HG03354 (cell line): ENCODE measurements at regions not wholly inside any gene's neighbourhood (a gene's known extent, or its start where the extent isn't known, plus 50 kb on each side); places are given as distances from the start of the nearest gene placed in this dataset.

Source experiments
- ATAC-seq: cut with Tn5 transposase; IDR thresholded peaks from one replicate; pipeline ENCODE4 v1.9.1; 2021; ENCODE audit warnings: mild to moderate bottlenecking; ENCODE audit not compliant: unreplicated experiment, poor library complexity, severe bottlenecking

- ATAC-seq, result no peak
Measured at GRCh38 chr2:176388861-176389260, 119.6 kb downstream of the MTX2 start.

- ATAC-seq, result no peak
Measured at GRCh38 chr2:176390276-176391147, 121.3 kb downstream of the MTX2 start.

GRCh38 chr2:176391148-176391419, 121.8 kb downstream of the MTX2 start:
- ATAC-seq, result no peak

- no peak for ATAC-seq
Measured at GRCh38 chr2:176392249-176392648, 123.0 kb downstream of the MTX2 start.

- ATAC-seq, result no peak
Measured at GRCh38 chr2:176392744-176393414, 123.6 kb downstream of the MTX2 start.

GRCh38 chr2:176395273-176395854, 126.1 kb downstream of the MTX2 start:
- no peak for ATAC-seq

GRCh38 chr2:176398243-176399073, 129.2 kb downstream of the MTX2 start:
- no peak for ATAC-seq

- no peak for ATAC-seq
Measured at GRCh38 chr2:176399074-176399598, 129.9 kb downstream of the MTX2 start.

- ATAC-seq, result no peak
Measured at GRCh38 chr2:176405477-176405876, 136.2 kb downstream of the MTX2 start.

- ATAC-seq, result no peak
Measured at GRCh38 chr2:176407706-176408105, 138.5 kb downstream of the MTX2 start.

- no peak for ATAC-seq
Measured at GRCh38 chr2:176409671-176410070, 140.4 kb downstream of the MTX2 start.

- no peak for ATAC-seq
Measured at GRCh38 chr2:176412136-176412535, 142.9 kb downstream of the MTX2 start.

GRCh38 chr2:176413786-176414185, 144.5 kb downstream of the MTX2 start:
- no peak for ATAC-seq

GRCh38 chr2:176414641-176415040, 145.4 kb downstream of the MTX2 start:
- ATAC-seq, result no peak

- no peak for ATAC-seq
Measured at GRCh38 chr2:176415174-176415895, 146.1 kb downstream of the MTX2 start.

GRCh38 chr2:176415937-176416499, 146.8 kb downstream of the MTX2 start:
- ATAC-seq, result no peak

GRCh38 chr2:176418768-176419167, 149.5 kb downstream of the MTX2 start:
- ATAC-seq, result no peak

GRCh38 chr2:176419591-176420071, 150.4 kb downstream of the MTX2 start:
- no peak for ATAC-seq
